HG03045 (cell line): ENCODE measurements at regions not wholly inside any gene's neighbourhood (a gene's known extent, or its start where the extent isn't known, plus 50 kb on each side); places are given as distances from the start of the nearest gene placed in this dataset.

Source experiments
- ATAC-seq: cut with Tn5 transposase; IDR thresholded peaks from one replicate; pipeline ENCODE4 v1.9.1; 2021; ENCODE audit warnings: mild to moderate bottlenecking, moderate library complexity; ENCODE audit not compliant: unreplicated experiment

- ATAC-seq = no peak
Observed at GRCh38 chr10:83233691-83234090, 905.6 kb upstream of the GHITM start.

DNA sequence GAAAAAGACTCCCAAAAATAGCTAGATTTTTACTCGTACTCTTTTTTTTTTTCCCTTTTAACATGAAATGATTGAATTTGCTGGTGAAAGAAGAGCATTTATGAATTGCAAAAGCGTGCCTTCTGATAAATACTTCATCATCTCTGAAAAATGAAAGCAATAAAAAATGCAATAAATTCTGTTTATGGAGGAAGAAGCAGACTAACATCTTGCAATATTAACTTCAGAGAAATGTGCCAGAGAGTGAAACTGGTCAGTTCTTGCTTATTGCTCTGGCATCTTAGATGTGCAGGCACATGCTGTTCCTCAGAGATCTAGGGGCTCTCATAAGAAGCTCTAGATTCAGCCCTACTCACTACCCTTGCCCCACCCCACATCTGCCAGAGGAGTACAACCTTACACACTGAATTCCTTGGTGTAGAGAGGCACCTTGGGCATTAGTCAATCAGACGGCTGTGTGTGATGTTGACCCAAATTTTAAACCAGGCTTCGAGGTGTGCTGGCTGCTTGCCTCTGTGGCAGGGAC, 891.1 kb upstream of the GHITM start:
- ATAC-seq = no peak

- no peak for ATAC-seq
Observed at GRCh38 chr10:83250396-83250795, 888.9 kb upstream of the GHITM start.

DNA sequence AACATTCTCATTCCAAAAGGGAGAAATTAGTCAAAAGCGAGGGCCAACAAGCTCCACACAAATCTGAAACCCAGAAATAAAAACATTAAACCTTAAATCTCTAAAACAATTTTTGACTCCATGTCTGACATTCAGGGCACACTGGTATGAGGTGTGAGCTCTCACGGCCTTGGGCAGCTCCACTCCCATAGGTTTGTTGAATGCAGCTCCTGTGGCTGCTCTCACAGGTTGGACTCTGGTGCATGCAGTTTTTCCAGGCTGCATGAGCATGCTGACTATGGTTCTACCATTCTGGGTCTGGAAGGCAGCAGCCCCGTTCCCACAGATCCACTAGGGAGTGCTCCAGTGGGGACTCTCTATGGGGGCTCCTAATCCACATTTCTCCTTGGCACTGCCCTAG, 887.1 kb upstream of the GHITM start:
- no peak for ATAC-seq

DNA sequence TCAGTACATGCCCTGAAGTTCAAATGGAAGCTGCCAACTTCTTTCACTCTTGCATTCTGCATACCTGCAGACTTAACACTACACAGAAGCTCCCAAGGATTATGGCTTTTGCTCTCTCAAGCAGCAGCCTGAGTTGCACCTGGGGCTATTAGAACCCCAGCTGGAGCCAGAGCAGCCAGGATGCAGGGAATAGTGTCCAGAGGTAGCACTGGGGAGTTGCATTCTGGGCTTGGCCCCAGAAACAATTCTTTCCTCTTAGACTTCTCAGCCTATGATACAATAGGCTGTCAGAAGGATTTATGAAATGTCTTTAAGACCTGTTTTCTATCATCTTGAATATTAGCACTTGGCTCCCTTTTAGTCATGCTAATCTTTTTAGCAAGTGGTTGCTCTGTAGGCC, 886.7 kb upstream of the GHITM start:
- no peak for ATAC-seq

GRCh38 chr10:83253011-83253671, 886.2 kb upstream of the GHITM start:
- no peak for ATAC-seq

DNA sequence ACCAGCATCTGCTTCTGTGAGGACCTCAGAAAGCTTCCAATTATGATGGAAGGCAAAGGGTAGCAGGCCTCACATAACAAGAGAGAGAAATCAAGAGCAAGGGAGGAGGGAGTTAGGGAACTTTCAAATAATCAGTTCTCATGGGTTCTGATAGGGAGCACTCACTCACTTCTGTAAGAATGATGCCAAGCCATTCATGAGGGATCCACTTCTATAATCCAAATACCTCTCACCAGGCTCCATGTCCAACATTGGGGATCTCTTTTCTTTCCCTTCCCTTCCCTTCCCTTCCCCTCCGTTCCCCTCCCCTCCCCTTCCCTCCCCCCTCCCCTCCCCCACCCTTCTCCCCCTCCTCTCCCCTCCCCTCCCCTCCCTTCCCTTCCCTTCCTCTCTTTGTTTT, 884.6 kb upstream of the GHITM start:
- ATAC-seq = no peak

DNA sequence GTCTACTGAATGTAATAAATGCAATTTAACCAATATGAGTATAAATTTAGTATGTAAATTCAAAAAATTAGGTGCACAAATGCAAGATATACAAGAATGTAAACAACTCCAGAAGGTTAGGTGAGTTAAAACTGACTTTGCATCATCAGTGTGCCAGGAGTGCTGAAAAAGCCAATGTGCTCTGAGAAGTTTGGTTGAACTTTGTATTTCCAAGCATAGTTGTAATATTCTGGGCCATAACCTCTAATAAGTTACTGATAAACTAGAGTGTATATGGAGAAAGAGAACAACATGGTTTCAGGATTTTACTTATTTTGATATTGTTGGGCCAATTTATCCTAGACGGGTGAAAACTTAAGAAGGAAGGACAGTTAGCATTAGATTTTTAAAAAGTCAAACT, 876.9 kb upstream of the GHITM start:
- ATAC-seq = no peak

DNA sequence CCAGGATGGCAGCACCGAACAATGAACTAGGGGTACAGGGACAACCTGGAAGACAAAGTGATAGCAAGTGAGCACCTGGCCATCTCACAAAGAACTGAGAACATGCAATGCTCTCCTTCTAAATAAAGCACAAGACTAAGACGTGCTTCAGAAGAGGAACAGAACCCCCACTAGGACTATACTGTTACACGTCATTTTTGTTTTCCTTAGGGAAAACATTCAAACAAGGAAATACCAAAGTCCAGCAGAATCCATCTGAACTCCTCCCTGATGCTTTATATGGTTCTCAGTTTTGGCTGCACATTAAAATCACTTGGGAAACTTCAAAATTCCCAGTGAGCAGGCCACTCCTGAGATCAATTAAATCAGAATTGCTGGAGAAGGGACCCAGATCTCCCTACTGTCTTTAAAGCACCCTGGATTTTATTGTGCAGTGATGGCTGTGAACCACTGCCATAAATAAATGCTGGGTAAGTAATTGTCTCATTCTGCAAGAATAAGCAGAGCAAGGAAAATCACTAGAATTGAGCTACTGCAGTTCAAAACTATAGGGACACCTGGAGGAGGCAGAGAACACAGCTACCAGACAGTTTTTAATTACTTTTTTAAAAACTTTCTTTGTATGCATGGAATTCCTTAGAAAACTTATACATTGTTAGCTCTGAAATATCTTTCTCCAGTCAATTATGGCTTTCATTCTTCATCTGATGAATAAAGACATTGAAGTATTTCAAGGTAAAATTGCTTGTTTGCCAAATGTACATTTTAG, 866.5 kb upstream of the GHITM start:
- no peak for ATAC-seq

- no peak for ATAC-seq
Observed at GRCh38 chr10:83274088-83274487, 865.2 kb upstream of the GHITM start.

DNA sequence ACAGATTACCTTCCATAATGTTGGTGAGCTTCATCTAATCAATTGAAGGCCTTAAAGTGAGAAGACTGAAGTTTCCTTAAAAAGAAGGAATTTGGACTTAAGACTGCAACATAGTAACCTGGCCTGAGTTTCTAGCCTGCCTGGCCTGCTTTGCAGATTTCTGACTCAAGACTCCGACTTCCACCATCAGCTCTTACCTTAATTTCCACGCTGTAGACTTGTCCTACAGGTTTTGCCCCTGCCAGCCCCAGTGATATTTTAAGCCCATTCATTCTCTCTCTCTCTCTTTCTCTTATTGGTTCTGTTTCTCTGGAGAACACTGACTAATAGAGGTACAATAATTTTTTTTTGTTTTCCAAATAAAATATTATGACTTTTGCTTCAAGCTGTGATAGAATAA, 862.3 kb upstream of the GHITM start:
- ATAC-seq = no peak

GRCh38 chr10:83283151-83283550, 856.2 kb upstream of the GHITM start:
- ATAC-seq = no peak

- ATAC-seq = no peak
Observed at GRCh38 chr10:83287374-83287773, 851.9 kb upstream of the GHITM start.

GRCh38 chr10:83289373-83289772, 849.9 kb upstream of the GHITM start:
- no peak for ATAC-seq

- ATAC-seq = no peak
Observed at GRCh38 chr10:83289948-83290347, 849.4 kb upstream of the GHITM start.

GRCh38 chr10:83301732-83302131, 837.6 kb upstream of the GHITM start:
- ATAC-seq = no peak

- no peak for ATAC-seq
Observed at GRCh38 chr10:83302623-83303022, 836.7 kb upstream of the GHITM start.

GRCh38 chr10:83310688-83311087, 828.6 kb upstream of the GHITM start:
- ATAC-seq = no peak

DNA sequence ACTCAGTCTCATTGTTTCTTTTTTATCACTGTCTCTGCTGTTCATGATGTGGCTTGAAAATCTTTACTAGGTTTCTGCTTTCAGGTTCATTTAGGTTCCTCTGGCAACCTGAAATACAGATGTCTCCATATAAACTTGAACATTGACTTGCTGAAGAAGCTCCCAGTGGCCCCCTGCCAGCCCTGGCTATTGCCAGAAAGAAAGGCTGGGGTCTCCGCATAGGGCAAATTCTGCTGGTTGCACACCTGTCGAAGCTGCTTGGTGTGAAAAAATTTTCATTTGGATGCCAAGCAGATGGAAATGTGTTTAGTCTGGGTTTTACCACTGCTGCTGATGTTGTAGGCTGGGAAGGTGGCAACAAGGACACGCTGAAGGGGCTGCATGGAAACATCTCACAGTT, 826.7 kb upstream of the GHITM start:
- no peak for ATAC-seq

DNA sequence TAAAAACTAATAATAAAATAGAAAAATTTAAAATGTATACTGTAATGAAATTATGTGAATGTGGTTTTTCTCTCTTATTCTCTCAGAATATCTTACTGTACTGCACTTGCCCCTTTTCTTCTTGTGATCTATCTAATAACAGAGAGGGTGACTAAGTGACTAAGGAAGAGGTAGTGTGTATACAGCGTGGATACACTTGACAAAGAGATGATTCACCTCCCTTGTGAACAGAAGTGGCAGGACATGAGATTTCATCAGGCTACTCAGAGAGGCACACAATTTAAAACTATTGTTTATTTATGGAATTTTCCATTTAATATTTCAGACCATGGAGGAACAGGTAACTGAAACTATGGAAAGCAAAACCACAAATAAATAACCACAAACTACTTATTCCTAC, 806.6 kb upstream of the GHITM start:
- ATAC-seq = no peak

- no peak for ATAC-seq
Observed at GRCh38 chr10:83333566-83333965, 805.7 kb upstream of the GHITM start.

- no peak for ATAC-seq
Observed at GRCh38 chr10:83343676-83344075, 795.6 kb upstream of the GHITM start.
